ENCODE measurements at regions not wholly inside any gene's neighbourhood (a gene's known extent, or its start where the extent isn't known, plus 50 kb on each side); places are given as distances from the start of the nearest gene placed in this dataset.

- TF ChIP-seq CTCF (optimal IDR thresholded peaks at IDR 0.05 in 1 of 3, IDR thresholded peaks at IDR 0.05 in 1 of 3, conservative IDR thresholded peaks at IDR 0.05 in 1 of 3; ENCODE audit: extremely low read depth in 1 of 3, insufficient read depth in 2 of 3, low read length in 3 of 3) (no peak), EZH2 (IDR thresholded peaks at IDR 0.05; ENCODE audit: low read length) (no peak)
Measured at GRCh38 chr1:30407865-30408580, 315.4 kb downstream of the MATN1 start.

Data from keratinocyte (primary cell).